Stomach (tissue), 8 donors: ENCODE measurements at regions not wholly inside any gene's neighbourhood (a gene's known extent, or its start where the extent isn't known, plus 50 kb on each side); places are given as distances from the start of the nearest gene placed in this dataset.

Experiments used
- DNase-seq, 2 donors: peaks; one replicate each; pipeline versions ENCODE4 v3.0.0 to v3.0.0-alpha.2; 2013 to 2019
- H3K27ac ChIP-seq, 5 donors: fragments of 200-600 bp in 4 of 5; sonication (generic) in 4 of 5; one replicate each; pipeline ENCODE4 v1.5.1; 2013 to 2019; ENCODE audit warnings: mild to moderate bottlenecking in 1 of 5, moderate library complexity in 1 of 5
- H3K27me3 ChIP-seq, 3 donors: fragments of 200-600 bp; sonication (generic); one replicate each; pipeline ENCODE4 v1.5.1; 2017 to 2019; ENCODE audit warnings: mixed run types in 1 of 3
- H3K36me3 ChIP-seq, 4 donors: fragments of 200-600 bp; sonication (generic); 1 replicate in 3 of 4; 2 replicates in 1 of 4; pipeline ENCODE4 v1.5.1; 2016 to 2019
- H3K4me1 ChIP-seq, 4 donors: fragments of 200-600 bp; sonication (generic); one replicate each; pipeline ENCODE4 v1.5.1; 2016 to 2019
- H3K4me3 ChIP-seq, 4 donors: fragments of 200-600 bp; sonication (generic) in 3 of 4; one replicate each; pipeline ENCODE4 v1.5.1; 2016 to 2019; ENCODE audit warnings: mild to moderate bottlenecking in 1 of 4
- H3K9me3 ChIP-seq, 4 donors: fragments of 200-600 bp; sonication (generic); one replicate each; pipeline ENCODE4 v1.5.1; 2016 to 2019
- CTCF ChIP-seq, 7 experiments: fragments of 450-650 bp in 4 of 7; fragments of 200-600 bp in 3 of 7; sonication (generic) in 3 of 7; IDR thresholded peaks; one replicate each; pipeline ENCODE4 v1.5.1; 2016 to 2019; ENCODE audit warnings: antibody characterized with exemption in 7 of 7, control low read depth in 2 of 7, mild to moderate bottlenecking in 1 of 7
- EP300 ChIP-seq: sonication (generic); formaldehyde crosslinking; IDR thresholded peaks from one replicate; pipeline ENCODE4 v1.6.1; 2017; ENCODE audit warnings: antibody characterized with exemption
- POLR2A ChIP-seq, 4 donors: fragments of 450-650 bp; IDR thresholded peaks; one replicate each; pipeline ENCODE4 v1.6.1; 2016; ENCODE audit warnings: antibody characterized with exemption in 4 of 4, control low read depth in 2 of 4, mild to moderate bottlenecking in 1 of 4, moderate library complexity in 1 of 4
- POLR2AphosphoS5 ChIP-seq, 3 donors: sonication (generic); formaldehyde crosslinking; IDR thresholded peaks; one replicate each; pipeline ENCODE4 v1.6.1; 2016; ENCODE audit warnings: antibody characterized with exemption in 3 of 3
- WGBS, 5 donors: extraction: QIAGEN DNeasy Blood & Tissue Kit in 3 of 5; methylation state at CpG; one replicate each; pipeline versions ENCODE4 v1.1.5 to v1.1.7; 2013 to 2018; 5-methylcytosine and 5-hydroxymethylcytosine counted together
- intact Hi-C: fragments of 100-400 bp; cut with DNase I; formaldehyde crosslinking; loops from one replicate; pipeline ENCODE4 v1.15.1; 2023; ENCODE audit warnings: low total_unique reads
- donor health status: healthy with polysubstance abuse.
- donor health status: Bipolar disorder and iron deficiency.
- donor health status: healthy.

- intact Hi-C loops = no loop called here
- no peak for DNase-seq
- H3K9me3 ChIP-seq = no peaks in the 10 kb centered on the region
- H3K27ac ChIP-seq = no peak overlapping the region
- TF ChIP-seq EP300 (no peak), POLR2A (IDR thresholded peaks at IDR 0.05) (no peak), CTCF (IDR thresholded peaks at IDR 0.05) (no peak), POLR2AphosphoS5 (IDR thresholded peaks at IDR 0.05) (no peak)
- H3K36me3 ChIP-seq = no peaks in the 10 kb centered on the region
- H3K4me3 ChIP-seq = no peak overlapping the region
- WGBS, 5 donors = 91 to 99% (median 92%) methylated on average over 3 of the region's 3 CpGs
- H3K27me3 ChIP-seq = peaks cover 0 to 11% (median 0%) of the 10 kb centered on the region in 3 donors
- no peaks in the 10 kb centered on the region for H3K4me1 ChIP-seq
Measured at GRCh38 chr19:30171138-30171635, 201.0 kb upstream of the ZNF536 start.

GRCh38 chr19:30171795-30172612, 200.2 kb upstream of the ZNF536 start:
- peaks cover 0 to 11% (median 0%) of the 10 kb centered on the region in 3 donors for H3K27me3 ChIP-seq
- TF ChIP-seq CTCF (IDR thresholded peaks at IDR 0.05) = no peak
- no peak for TF ChIP-seq POLR2A (IDR thresholded peaks at IDR 0.05)
- TF ChIP-seq POLR2AphosphoS5 (IDR thresholded peaks at IDR 0.05) = no peak
- no peak for TF ChIP-seq EP300
- 72 to 84% (median 82%) methylated on average over 9 to 10 of the region's 10 CpGs for WGBS, 5 donors
- H3K4me1 ChIP-seq = no peaks in the 10 kb centered on the region
- H3K9me3 ChIP-seq = no peaks in the 10 kb centered on the region
- no peaks in the 10 kb centered on the region for H3K36me3 ChIP-seq
- no peak for DNase-seq
- intact Hi-C loops = no loop called here
- H3K27ac ChIP-seq = no peak overlapping the region
- no peak overlapping the region for H3K4me3 ChIP-seq

- H3K27ac ChIP-seq = no peak overlapping the region
- intact Hi-C loops = no loop called here
- no peaks in the 10 kb centered on the region for H3K4me1 ChIP-seq
- H3K36me3 ChIP-seq = no peaks in the 10 kb centered on the region
- peaks cover 0 to 11% (median 0%) of the 10 kb centered on the region in 3 donors for H3K27me3 ChIP-seq
- peaks cover 0 to 5% (median 0%) of the 10 kb centered on the region in 4 donors for H3K9me3 ChIP-seq
- 70 to 84% (median 76%) methylated on average over 8 of the region's 8 CpGs for WGBS, 5 donors
- H3K4me3 ChIP-seq = no peak overlapping the region
- TF ChIP-seq POLR2AphosphoS5 (IDR thresholded peaks at IDR 0.05) = no peak
- no peak for TF ChIP-seq EP300
- TF ChIP-seq POLR2A (IDR thresholded peaks at IDR 0.05) = no peak
- TF ChIP-seq CTCF (IDR thresholded peaks at IDR 0.05) = no peak
- no peak for DNase-seq
Measured at GRCh38 chr19:30172613-30173242, 199.5 kb upstream of the ZNF536 start.

GRCh38 chr19:30173593-30174356, 198.4 kb upstream of the ZNF536 start:
- H3K27me3 ChIP-seq = peaks cover 0 to 14% (median 0%) of the 10 kb centered on the region in 3 donors
- H3K4me3 ChIP-seq = no peak overlapping the region
- H3K27ac ChIP-seq = no peak overlapping the region
- H3K36me3 ChIP-seq = no peaks in the 10 kb centered on the region
- 62 to 74% (median 71%) methylated on average over 13 of the region's 13 CpGs for WGBS, 5 donors
- intact Hi-C loops = no loop called here
- TF ChIP-seq EP300 = no peak
- no peak for TF ChIP-seq POLR2A (IDR thresholded peaks at IDR 0.05)
- no peak for TF ChIP-seq CTCF (IDR thresholded peaks at IDR 0.05)
- TF ChIP-seq POLR2AphosphoS5 (IDR thresholded peaks at IDR 0.05) = no peak
- H3K4me1 ChIP-seq = no peaks in the 10 kb centered on the region
- H3K9me3 ChIP-seq = peaks cover 0 to 11% (median 2%) of the 10 kb centered on the region in 4 donors
- DNase-seq = no peak
